OCI-LY7 (cell line): ENCODE measurements at regions not wholly inside any gene's neighbourhood (a gene's known extent, or its start where the extent isn't known, plus 50 kb on each side); places are given as distances from the start of the nearest gene placed in this dataset.

Source experiments
- CTCF ChIP-seq: fragments of 200-600 bp; sonication (generic); conservative IDR thresholded peaks from 2 replicates; pipeline ENCODE4 v1.5.1; 2014; ENCODE audit warnings: mild to moderate bottlenecking, antibody characterized with exemption, low read length, moderate library complexity, mixed read lengths
- EZH2phosphoT487 ChIP-seq: fragments of 200-600 bp; sonication (generic); IDR thresholded peaks from 2 replicates; pipeline ENCODE4 v1.6.1; 2018; ENCODE audit warnings: low read depth, borderline replicate concordance, mild to moderate bottlenecking, mixed run types, antibody characterized with exemption, low read length, moderate library complexity, mixed read lengths

- TF ChIP-seq CTCF (no peak), EZH2phosphoT487 (no peak)
Observed at GRCh38 chr1:192513196-192513595, 62.4 kb upstream of the RGS1 start.
